Neural progenitor cell (in vitro differentiated cells): ENCODE measurements at regions not wholly inside any gene's neighbourhood (a gene's known extent, or its start where the extent isn't known, plus 50 kb on each side); places are given as distances from the start of the nearest gene placed in this dataset.

ENCODE experiments used
- DNase-seq: peaks from one replicate; pipeline ENCODE4 v3.0.0-alpha.2; 2016; ENCODE audit warnings: low spot score
- H2AFZ ChIP-seq: fragments of 200-600 bp; sonication (generic); replicated peaks from 2 replicates; pipeline ENCODE4 v1.6.1; 2016; ENCODE audit warnings: antibody characterized with exemption
- H3F3A ChIP-seq: fragments of 200-600 bp; sonication (generic); 2 replicates; pipeline ENCODE4 v1.6.1; 2016; ENCODE audit warnings: antibody characterized with exemption, low read depth
- H3K27ac ChIP-seq: fragments of 200-600 bp; sonication (generic); 2 replicates; pipeline ENCODE4 v1.5.1; 2016; ENCODE audit warnings: mild to moderate bottlenecking
- H3K27me3 ChIP-seq: fragments of 200-600 bp; sonication (generic); 2 replicates; pipeline ENCODE4 v1.6.1; 2016; ENCODE audit warnings: mild to moderate bottlenecking, moderate library complexity
- H3K36me3 ChIP-seq: fragments of 200-600 bp; sonication (generic); 2 replicates; pipeline ENCODE4 v1.5.1; 2016
- H3K4me1 ChIP-seq: fragments of 200-600 bp; sonication (generic); 2 replicates; pipeline ENCODE4 v1.6.1; 2016; ENCODE audit warnings: mixed run types
- H3K4me2 ChIP-seq: fragments of 200-600 bp; sonication (generic); 2 replicates; pipeline ENCODE4 v1.6.1; 2016
- H3K4me3 ChIP-seq: fragments of 200-600 bp; sonication (generic); 2 replicates; pipeline ENCODE4 v1.5.1; 2016
- H3K79me2 ChIP-seq: fragments of 200-600 bp; sonication (generic); 2 replicates; pipeline ENCODE4 v1.6.1; 2016; ENCODE audit warnings: low read depth
- H3K9ac ChIP-seq: fragments of 200-600 bp; sonication (generic); 2 replicates; pipeline ENCODE4 v1.6.1; 2016
- H3K9me3 ChIP-seq: fragments of 200-600 bp; sonication (generic); 2 replicates; pipeline ENCODE4 v1.5.1; 2016; ENCODE audit warnings: low read depth
- H4K20me1 ChIP-seq: fragments of 200-600 bp; sonication (generic); 2 replicates; pipeline ENCODE4 v1.6.1; 2016; ENCODE audit warnings: low read depth
- H3K27ac Mint-ChIP-seq: 3 replicates; pipeline ENCODE4 v1.8.0; 2021; ENCODE audit warnings: mixed read lengths
- H3K27me3 Mint-ChIP-seq: 2 replicates; pipeline ENCODE4 v1.8.0; 2022; ENCODE audit warnings: low read depth, mild to moderate bottlenecking, inconsistent platforms, moderate library complexity, mixed read lengths; ENCODE audit not compliant: insufficient read depth
- H3K36me3 Mint-ChIP-seq: 3 replicates; pipeline ENCODE4 v1.8.0; 2021; ENCODE audit warnings: mixed read lengths
- H3K4me1 Mint-ChIP-seq: 3 replicates; pipeline ENCODE4 v1.8.0; 2021; ENCODE audit warnings: mixed read lengths
- H3K4me3 Mint-ChIP-seq: 3 replicates; pipeline ENCODE4 v1.8.0; 2021; ENCODE audit warnings: mild to moderate bottlenecking, moderate library complexity, mixed read lengths
- H3K9me3 Mint-ChIP-seq: 3 replicates; pipeline ENCODE4 v1.8.0; 2020; ENCODE audit warnings: mixed read lengths
- CTCF ChIP-seq: fragments of 200-600 bp; sonication (generic); IDR thresholded peaks from 2 replicates; pipeline ENCODE4 v1.5.1; 2017; ENCODE audit warnings: antibody characterized with exemption, mild to moderate bottlenecking
- EZH2 ChIP-seq: fragments of 200-600 bp; sonication (generic); IDR thresholded peaks from 2 replicates; pipeline ENCODE4 v1.6.1; 2017; ENCODE audit warnings: antibody characterized with exemption, mild to moderate bottlenecking, moderate library complexity
- EZH2phosphoT487 ChIP-seq: fragments of 200-600 bp; sonication (generic); IDR thresholded peaks from 2 replicates; pipeline ENCODE4 v1.6.1; 2017; ENCODE audit warnings: antibody characterized with exemption

GRCh38 chr4:19437008-19437407 is 814.7 kb upstream of the SLIT2 start:
- peaks cover 33% of the 10 kb centered on the region for H3K9me3 Mint-ChIP-seq
- no peaks in the 10 kb centered on the region for H3K4me1 ChIP-seq
- H4K20me1 ChIP-seq = no peaks in the 10 kb centered on the region
- peak; percentile 2 for DNase-seq
- no peak overlapping the region for H3K9ac ChIP-seq
- H3K36me3 Mint-ChIP-seq = peaks cover 3% of the 10 kb centered on the region
- H3K27ac ChIP-seq = no peak overlapping the region
- no peak overlapping the region for H3K4me3 Mint-ChIP-seq
- no peaks in the 10 kb centered on the region for H3F3A ChIP-seq
- no peaks in the 10 kb centered on the region for H3K4me1 Mint-ChIP-seq
- no peak overlapping the region for H2AFZ ChIP-seq
- peaks cover 2% of the 10 kb centered on the region for H3K27me3 Mint-ChIP-seq
- no peak overlapping the region for H3K4me3 ChIP-seq
- H3K27me3 ChIP-seq = no peaks in the 10 kb centered on the region
- no peaks in the 10 kb centered on the region for H3K79me2 ChIP-seq
- no peak for TF ChIP-seq CTCF
- no peak for TF ChIP-seq EZH2phosphoT487
- TF ChIP-seq EZH2 = no peak
- no peak overlapping the region for H3K4me2 ChIP-seq
- peaks cover 10% of the 10 kb centered on the region for H3K9me3 ChIP-seq
- peaks cover 3% of the 10 kb centered on the region for H3K36me3 ChIP-seq
- no peak overlapping the region for H3K27ac Mint-ChIP-seq

GRCh38 chr4:19429684-19430083 is 822.0 kb upstream of the SLIT2 start:
- H3K4me3 ChIP-seq = no peak overlapping the region

DNA sequence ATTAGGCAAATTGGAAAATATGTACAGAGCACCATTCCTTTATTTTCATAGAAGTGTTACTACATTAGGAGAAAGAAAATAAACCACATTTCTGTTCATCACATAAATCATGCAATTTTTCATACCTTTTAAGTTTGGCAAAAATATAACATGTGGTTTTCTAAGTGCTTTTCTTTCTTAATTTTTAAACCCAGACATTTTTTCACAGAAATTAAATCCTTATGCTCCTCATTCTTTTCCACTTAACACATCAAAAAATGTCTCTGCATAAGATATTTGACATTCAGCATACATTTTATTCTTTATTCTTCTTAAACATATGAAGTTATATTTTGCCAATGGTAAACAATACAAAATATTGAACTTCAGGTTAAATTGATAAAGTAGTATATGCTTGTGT is 826.6 kb upstream of the SLIT2 start:
- no peak overlapping the region for H3K4me3 Mint-ChIP-seq
- peaks cover 15% of the 10 kb centered on the region for H3F3A ChIP-seq
- DNase-seq = no peak
- H3K79me2 ChIP-seq = no peaks in the 10 kb centered on the region
- H3K9ac ChIP-seq = no peak overlapping the region
- peaks cover 29% of the 10 kb centered on the region for H3K27me3 ChIP-seq
- H2AFZ ChIP-seq = no peak overlapping the region
- no peak overlapping the region for H3K27ac Mint-ChIP-seq
- H3K9me3 ChIP-seq = peaks cover 7% of the 10 kb centered on the region
- H3K4me1 Mint-ChIP-seq = no peaks in the 10 kb centered on the region
- H3K4me2 ChIP-seq = no peak overlapping the region
- H3K36me3 Mint-ChIP-seq = no peaks in the 10 kb centered on the region
- H3K9me3 Mint-ChIP-seq = peaks cover 19% of the 10 kb centered on the region
- no peak overlapping the region for H3K27ac ChIP-seq
- H4K20me1 ChIP-seq = peaks cover 6% of the 10 kb centered on the region
- peaks cover under 1% of the 10 kb centered on the region for H3K36me3 ChIP-seq
- H3K4me1 ChIP-seq = no peaks in the 10 kb centered on the region
- H3K4me3 ChIP-seq = no peak overlapping the region
- H3K27me3 Mint-ChIP-seq = peaks cover 6% of the 10 kb centered on the region
- TF ChIP-seq EZH2 = no peak

More at GRCh38 chr4:19429684-19430083, 822.0 kb upstream of the SLIT2 start:
- no peak overlapping the region for H3K9ac ChIP-seq
- peaks cover 15% of the 10 kb centered on the region for H3K36me3 ChIP-seq
- Mint-ChIP-seq H3K4me1 (no peaks in the 10 kb centered on the region), H3K27ac (no peak overlapping the region), H3K9me3 (peaks cover 43% of the 10 kb centered on the region), H3K4me3 (no peak overlapping the region), H3K36me3 (peaks cover 3% of the 10 kb centered on the region), H3K27me3 (peaks cover 6% of the 10 kb centered on the region)
- no peak overlapping the region for H3K4me2 ChIP-seq
- peaks cover 20% of the 10 kb centered on the region for H3K9me3 ChIP-seq
- H4K20me1 ChIP-seq = peaks cover 6% of the 10 kb centered on the region
- H2AFZ ChIP-seq = no peak overlapping the region
- peaks cover 29% of the 10 kb centered on the region for H3K27me3 ChIP-seq
- DNase-seq = peak; percentile 82
- no peak overlapping the region for H3K27ac ChIP-seq
- no peaks in the 10 kb centered on the region for H3K4me1 ChIP-seq
- H3K79me2 ChIP-seq = no peaks in the 10 kb centered on the region
- peaks cover 21% of the 10 kb centered on the region for H3F3A ChIP-seq
- TF ChIP-seq CTCF = no peak
- TF ChIP-seq EZH2phosphoT487 = peak; percentile 97

DNA sequence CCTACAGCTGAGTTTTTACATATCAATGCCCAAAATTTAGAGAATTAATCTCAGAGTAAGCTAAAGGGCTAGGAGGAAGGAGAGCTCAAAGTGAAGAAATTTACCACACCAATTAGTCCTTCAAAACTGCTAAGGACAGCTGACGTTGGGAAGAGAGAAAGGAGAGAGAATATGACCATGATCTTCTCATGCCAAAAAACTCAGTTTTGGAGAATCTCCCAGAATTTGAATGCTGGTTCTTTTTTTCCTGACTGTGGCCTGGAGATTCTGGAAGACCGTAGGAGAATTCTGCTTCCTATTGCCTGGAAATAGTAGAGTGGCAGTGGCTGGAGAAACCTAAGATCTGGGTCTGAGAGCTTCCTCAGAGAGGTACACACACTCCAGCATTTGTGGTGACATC is 834.4 kb upstream of the SLIT2 start:
- no peak overlapping the region for H3K9ac ChIP-seq
- H3F3A ChIP-seq = no peaks in the 10 kb centered on the region
- H3K27ac ChIP-seq = no peak overlapping the region
- H3K4me2 ChIP-seq = no peak overlapping the region
- no peak overlapping the region for H3K4me3 ChIP-seq
- no peaks in the 10 kb centered on the region for H3K36me3 ChIP-seq
- no peak for DNase-seq
- no peaks in the 10 kb centered on the region for H3K27me3 ChIP-seq
- Mint-ChIP-seq H3K9me3 (peaks cover 7% of the 10 kb centered on the region), H3K27ac (no peak overlapping the region), H3K27me3 (peaks cover 2% of the 10 kb centered on the region), H3K4me1 (no peaks in the 10 kb centered on the region), H3K4me3 (no peak overlapping the region), H3K36me3 (no peaks in the 10 kb centered on the region)
- no peaks in the 10 kb centered on the region for H3K4me1 ChIP-seq
- no peaks in the 10 kb centered on the region for H3K9me3 ChIP-seq
- no peak overlapping the region for H2AFZ ChIP-seq
- H4K20me1 ChIP-seq = no peaks in the 10 kb centered on the region
- no peak for TF ChIP-seq EZH2phosphoT487
- no peak for TF ChIP-seq EZH2
- TF ChIP-seq CTCF = no peak
- no peaks in the 10 kb centered on the region for H3K79me2 ChIP-seq
